ENCODE measurements at regions not wholly inside any gene's neighbourhood (a gene's known extent, or its start where the extent isn't known, plus 50 kb on each side); places are given as distances from the start of the nearest gene placed in this dataset.

DNA sequence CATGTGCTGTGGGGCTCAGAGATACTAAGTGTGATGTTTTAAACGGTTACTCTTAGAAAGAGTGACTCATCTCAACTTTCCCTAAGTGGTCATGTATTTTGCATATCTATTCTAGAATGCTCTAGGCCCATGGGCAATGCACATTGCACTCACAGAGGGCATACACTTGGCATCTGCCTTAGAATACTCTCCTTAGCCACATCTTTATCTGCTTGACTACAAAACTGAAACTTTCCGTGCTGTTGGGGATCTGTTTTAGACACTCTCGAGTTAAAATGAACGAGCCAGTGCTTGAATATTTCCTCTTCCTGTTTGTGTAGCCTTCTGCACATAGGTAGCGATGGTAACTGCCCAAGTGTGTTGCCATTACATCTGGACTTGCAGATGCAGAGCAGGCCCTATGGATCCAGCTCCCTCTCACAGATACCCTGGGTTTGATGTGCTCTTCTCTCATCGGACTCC is 180.5 kb downstream of the CAND1 start:
- no peak for DNase-seq (ENCODE audit: low read depth)
- H3K4me3 ChIP-seq (ENCODE audit: control insufficient read depth, low read depth, low read length) = no peak overlapping the region

DNA sequence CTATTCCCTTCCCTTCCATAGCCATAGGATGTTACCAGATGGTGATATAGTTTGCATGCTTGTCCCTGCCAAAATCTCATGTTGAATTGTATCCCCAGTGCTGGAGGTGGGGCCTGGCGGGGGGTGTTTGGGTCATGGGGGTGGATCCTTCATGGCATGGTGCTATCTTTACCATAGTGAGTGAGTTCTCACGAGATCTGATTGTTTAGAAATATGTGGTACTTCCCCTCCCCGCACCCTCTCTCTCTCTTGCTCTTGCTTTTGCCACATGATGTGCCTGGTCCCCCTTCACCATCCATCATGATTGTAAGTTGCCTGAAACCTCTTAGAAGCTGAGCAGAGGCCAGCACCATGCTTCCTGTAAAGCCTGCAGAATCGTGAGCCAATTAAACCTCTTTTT is 181.3 kb downstream of the CAND1 start:
- no peak for TF ChIP-seq CTCF (conservative IDR thresholded peaks at IDR 0.05; ENCODE audit: control insufficient read depth, insufficient read depth, low read depth, low read length)
- no peak overlapping the region for H3K4me3 ChIP-seq (ENCODE audit: control insufficient read depth, low read depth, low read length)
- no peak for DNase-seq (ENCODE audit: low read depth)

More for the DNA sequence above, 180.5 kb downstream of the CAND1 start:
- no peak for TF ChIP-seq CTCF (conservative IDR thresholded peaks at IDR 0.05; ENCODE audit: control insufficient read depth, insufficient read depth, low read depth, low read length)

GRCh38 chr12:67451206-67451605 is 182.0 kb downstream of the CAND1 start:
- H3K4me3 ChIP-seq (ENCODE audit: control insufficient read depth, low read depth, low read length) = no peak overlapping the region
- TF ChIP-seq CTCF (conservative IDR thresholded peaks at IDR 0.05; ENCODE audit: control insufficient read depth, insufficient read depth, low read depth, low read length) = no peak
- DNase-seq (ENCODE audit: low read depth) = no peak

DNA sequence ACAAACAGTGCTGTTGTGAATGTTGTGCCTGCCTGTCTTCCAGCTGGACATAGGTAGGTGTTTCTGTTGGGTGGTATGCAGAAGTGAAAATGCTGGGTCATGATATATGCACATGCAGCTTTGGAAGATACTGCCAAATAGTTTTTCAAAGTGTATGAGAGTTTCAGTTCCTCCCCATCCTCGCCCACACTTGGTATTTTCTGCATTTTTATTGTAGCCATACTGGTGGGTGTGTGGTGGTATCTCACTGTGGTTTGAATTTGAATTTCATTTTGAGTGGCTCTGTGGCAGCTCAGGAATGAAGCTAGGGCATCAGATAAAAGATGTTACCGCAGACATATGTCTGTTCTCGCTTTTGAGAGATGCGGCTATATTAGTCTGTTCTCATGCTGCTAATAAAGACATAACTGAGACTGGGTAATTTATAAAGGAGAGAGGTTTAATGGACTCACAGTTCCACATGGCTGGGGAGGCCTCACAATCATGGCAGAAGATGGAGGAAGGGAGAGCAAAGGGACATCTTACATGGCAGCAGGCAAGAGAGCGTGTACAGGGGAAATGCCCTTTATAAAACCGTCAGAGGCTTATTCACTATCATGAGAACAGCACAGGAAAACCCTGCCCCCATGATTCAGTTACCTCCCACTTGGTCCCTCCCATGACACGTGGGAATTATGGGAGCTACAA is 183.1 kb downstream of the CAND1 start:
- DNase-seq (ENCODE audit: low read depth) = no peak
- no peak overlapping the region for H3K4me3 ChIP-seq (ENCODE audit: control insufficient read depth, low read depth, low read length)
- no peak for TF ChIP-seq CTCF (conservative IDR thresholded peaks at IDR 0.05; ENCODE audit: control insufficient read depth, insufficient read depth, low read depth, low read length)

DNA sequence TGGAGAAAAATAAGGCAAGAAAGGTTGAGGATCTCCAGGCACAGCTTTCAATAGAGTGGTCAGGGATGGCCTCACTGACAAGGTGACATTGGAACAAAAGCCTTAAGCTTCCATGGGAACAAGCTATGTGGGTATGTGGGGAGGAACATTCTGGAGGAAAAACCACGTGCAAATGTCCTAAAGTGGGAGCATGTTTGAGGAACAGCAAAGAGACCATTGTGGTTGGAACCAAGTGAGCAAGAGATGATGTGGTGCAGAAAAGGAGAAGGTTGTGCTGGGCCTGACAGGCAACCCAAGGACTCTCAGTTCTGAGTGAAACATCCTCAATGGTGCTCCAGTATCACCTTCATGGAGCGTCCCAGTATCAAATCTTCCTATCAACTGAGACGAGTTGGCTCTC is 184.0 kb downstream of the CAND1 start:
- no peak for DNase-seq (ENCODE audit: low read depth)
- H3K4me3 ChIP-seq (ENCODE audit: control insufficient read depth, low read depth, low read length) = no peak overlapping the region
- no peak for TF ChIP-seq CTCF (conservative IDR thresholded peaks at IDR 0.05; ENCODE audit: control insufficient read depth, insufficient read depth, low read depth, low read length)

DNA sequence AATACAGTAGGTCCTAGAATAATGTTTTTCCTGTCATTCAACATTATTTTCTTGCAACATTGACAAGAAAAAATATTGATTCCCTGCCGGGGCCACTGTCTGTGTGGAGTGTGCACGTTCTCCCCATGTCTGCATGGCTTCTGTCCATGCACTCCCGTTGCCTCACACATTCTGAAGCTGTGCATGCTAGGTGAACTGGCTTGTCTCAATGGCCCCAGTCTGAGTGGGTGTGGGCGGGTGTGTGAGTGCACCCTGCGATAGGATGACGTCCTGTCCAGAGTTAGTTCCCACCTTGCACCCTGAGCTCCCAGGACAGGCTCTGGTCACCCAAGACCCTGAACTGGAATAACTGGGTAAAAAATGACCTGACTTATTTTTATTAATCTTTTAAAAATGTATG is 186.1 kb downstream of the CAND1 start:
- no peak for TF ChIP-seq CTCF (conservative IDR thresholded peaks at IDR 0.05; ENCODE audit: control insufficient read depth, insufficient read depth, low read depth, low read length)
- no peak overlapping the region for H3K4me3 ChIP-seq (ENCODE audit: control insufficient read depth, low read depth, low read length)
- DNase-seq (ENCODE audit: low read depth) = no peak

Measured in fibroblast of mammary gland (primary cell).